ENCODE measurements at regions not wholly inside any gene's neighbourhood (a gene's known extent, or its start where the extent isn't known, plus 50 kb on each side); places are given as distances from the start of the nearest gene placed in this dataset.

- peak; percentile 34; the same call in 1 of the 2 replicates for TF ChIP-seq CTCF (IDR thresholded peaks at IDR 0.05)
- peak; percentile 26; the same call in 1 of the 2 replicates for TF ChIP-seq RAD21 (IDR thresholded peaks at IDR 0.05; ENCODE audit: low read length)
- no peak for TF ChIP-seq IRF3 (IDR thresholded peaks at IDR 0.05; ENCODE audit: low read depth, low read length)
- no peak for TF ChIP-seq GATA2 (CRISPR knock-in tag; IDR thresholded peaks at IDR 0.05)
- TF ChIP-seq USF2 (IDR thresholded peaks at IDR 0.05; ENCODE audit: borderline replicate concordance, low read depth, low read length) = no peak
- TF ChIP-seq CHD2 (IDR thresholded peaks at IDR 0.05; ENCODE audit: low read length, partially characterized antibody) = no peak
- Histone ChIP-seq H3K4me1 (ENCODE audit: control insufficient read depth in 1 of 2, insufficient read depth in 2 of 2, low read depth in 1 of 2, low read length in 1 of 2) (no peaks in the 10 kb centered on the region), H3F3A (replicated peaks; ENCODE audit: insufficient read depth) (no peaks in the 10 kb centered on the region), H3K9ac (no peak overlapping the region), H3K4me3 (ENCODE audit: low read depth in 2 of 2, low read length in 1 of 2) (no peak overlapping the region), H4K20me1 (ENCODE audit: insufficient read depth) (no peaks in the 10 kb centered on the region), H2AFZ (ENCODE audit: low read depth) (no peak overlapping the region), H3K9me2 (no peaks in the 10 kb centered on the region), H3K27ac (ENCODE audit: low read depth in 2 of 2, low read length in 1 of 2) (no peak overlapping the region), H3K4me2 (no peak overlapping the region), H3K79me2 (ENCODE audit: insufficient read depth) (no peaks in the 10 kb centered on the region), H3K27me3 (ENCODE audit: insufficient read depth) (no peaks in the 10 kb centered on the region), H3K36me3 (replicated peaks in 1 of 2; ENCODE audit: control insufficient read depth in 1 of 2, insufficient read depth in 2 of 2, low read length in 1 of 2) (no peaks in the 10 kb centered on the region), H3K9me3 (no peaks in the 10 kb centered on the region)
- POLR2A ChIA-PET = no interaction called here
- peak; percentile 1 for DNase-seq
- CTCF ChIA-PET = interaction anchor here (1.0 to 1.2 kb wide), 2 partner anchors 21 to 79 kb away, joined by 3 to 6 read pairs; no protein-coding TSS in a partner anchor
- WGBS (ENCODE audit: low lambda C conversion rate) = 28% methylated on average over 1 of the region's 1 CpG
Observed at GRCh38 chrX:114500622-114501021, 83.3 kb upstream of the HTR2C start.

GRCh38 chrX:114508756-114509155 is 75.1 kb upstream of the HTR2C start:
- TF ChIP-seq POLR2AphosphoS5 (IDR thresholded peaks at IDR 0.05; ENCODE audit: low read depth, low read length) (no peak), GATA2 (CRISPR knock-in tag; IDR thresholded peaks at IDR 0.05) (no peak), RCOR1 (IDR thresholded peaks at IDR 0.05; ENCODE audit: low read length) (no peak), JUND (IDR thresholded peaks at IDR 0.05) (no peak), TEAD4 (IDR thresholded peaks at IDR 0.05; ENCODE audit: borderline replicate concordance, insufficient read depth) (no peak), REST (IDR thresholded peaks at IDR 0.05; ENCODE audit: low read depth, low read length) (no peak), YY1 (IDR thresholded peaks at IDR 0.05; ENCODE audit: low read depth) (no peak), CHD2 (IDR thresholded peaks at IDR 0.05; ENCODE audit: low read length, partially characterized antibody) (no peak), RAD21 (IDR thresholded peaks at IDR 0.05; ENCODE audit: low read length) (no peak), RXRA (IDR thresholded peaks at IDR 0.05; ENCODE audit: borderline replicate concordance, low read depth) (no peak), ZBTB33 (IDR thresholded peaks at IDR 0.05; ENCODE audit: borderline replicate concordance, low read depth) (no peak), FOXM1 (IDR thresholded peaks at IDR 0.05; ENCODE audit: low read depth) (no peak), RFX5 (IDR thresholded peaks at IDR 0.05; ENCODE audit: low read length) (no peak), SMC3 (IDR thresholded peaks at IDR 0.05; ENCODE audit: low read depth, low read length) (no peak)
- no peak overlapping the region for H3K9ac ChIP-seq
- no peak overlapping the region for H3K4me3 ChIP-seq (ENCODE audit: low read depth in 2 of 2, low read length in 1 of 2)
- H3K9me2 ChIP-seq = no peaks in the 10 kb centered on the region
- no peak overlapping the region for H2AFZ ChIP-seq (ENCODE audit: low read depth)
- ChIA-PET POLR2A (no interaction called here), CTCF (no interaction called here)
- no peak overlapping the region for H3K4me2 ChIP-seq
- peaks cover 3% of the 10 kb centered on the region for H3F3A ChIP-seq (replicated peaks; ENCODE audit: insufficient read depth)
- H4K20me1 ChIP-seq (ENCODE audit: insufficient read depth) = no peaks in the 10 kb centered on the region
- WGBS (ENCODE audit: low lambda C conversion rate) = 11% methylated on average over 2 of the region's 2 CpGs
- H3K27me3 ChIP-seq (ENCODE audit: insufficient read depth) = no peaks in the 10 kb centered on the region
- no peaks in the 10 kb centered on the region for H3K36me3 ChIP-seq (replicated peaks in 1 of 2; ENCODE audit: control insufficient read depth in 1 of 2, insufficient read depth in 2 of 2, low read length in 1 of 2)
- DNase-seq = no peak
- no peaks in the 10 kb centered on the region for H3K9me3 ChIP-seq
- H3K79me2 ChIP-seq (ENCODE audit: insufficient read depth) = no peaks in the 10 kb centered on the region
- no peaks in the 10 kb centered on the region for H3K4me1 ChIP-seq (ENCODE audit: control insufficient read depth in 1 of 2, insufficient read depth in 2 of 2, low read depth in 1 of 2, low read length in 1 of 2)
- no peak overlapping the region for H3K27ac ChIP-seq (ENCODE audit: low read depth in 2 of 2, low read length in 1 of 2)
